Keratinocyte (primary cell): ENCODE measurements at regions not wholly inside any gene's neighbourhood (a gene's known extent, or its start where the extent isn't known, plus 50 kb on each side); places are given as distances from the start of the nearest gene placed in this dataset.
A peak's percentile ranks its signal among the peaks of the same experiment; 100 is the strongest.

Experiments used
- DNase-seq: peaks from one replicate; pipeline ENCODE4 v3.0.0-alpha.2; 2011; ENCODE audit warnings: low read depth, missing footprints, low spot score
- FAIRE-seq: peaks from 2 replicates; lab custom pipeline; 2011; peaks lifted over from hg19 to GRCh38; lab: Jason Lieb, UNC
- H2AFZ ChIP-seq: 2 replicates; pipeline ENCODE4 v1.6.0; 2012; ENCODE audit warnings: low read length, control low read depth, inconsistent platforms; ENCODE audit not compliant: control insufficient read depth
- H3K27ac ChIP-seq: 2 replicates; pipeline ENCODE4 v1.5.1; 2011; ENCODE audit warnings: low read length; ENCODE audit not compliant: control insufficient read depth, insufficient read depth
- H3K27me3 ChIP-seq: 3 replicates; pipeline ENCODE4 v1.6.0; 2011; ENCODE audit warnings: low read length; ENCODE audit not compliant: control insufficient read depth, insufficient read depth; ENCODE audit errors: extremely low read depth
- H3K36me3 ChIP-seq, 2 experiments: 2 replicates in 1 of 2; 3 replicates in 1 of 2; pipeline ENCODE4 v1.5.1; 2011; ENCODE audit warnings: low read length in 2 of 2, mild to moderate bottlenecking in 1 of 2; ENCODE audit not compliant: control insufficient read depth in 2 of 2, insufficient read depth in 2 of 2; ENCODE audit errors: extremely low read depth in 1 of 2
- H3K4me1 ChIP-seq: 3 replicates; pipeline ENCODE4 v1.5.1; 2011; ENCODE audit warnings: low read length; ENCODE audit not compliant: control insufficient read depth, insufficient read depth; ENCODE audit errors: extremely low read depth
- H3K4me2 ChIP-seq: 3 replicates; pipeline ENCODE4 v1.6.0; 2011; ENCODE audit warnings: low read depth, low read length; ENCODE audit not compliant: control insufficient read depth, insufficient read depth; ENCODE audit errors: extremely low read depth
- H3K4me3 ChIP-seq, 3 experiments: fragments of 200-600 bp in 1 of 3; sonication (generic) in 1 of 3; 2 replicates in 2 of 3; 3 replicates in 1 of 3; pipeline ENCODE4 v1.5.1; 2011 to 2016; ENCODE audit warnings: low read length in 3 of 3, mild to moderate bottlenecking in 3 of 3, control low read depth in 2 of 3, inconsistent platforms in 1 of 3, low read depth in 1 of 3, mixed read lengths in 1 of 3, mixed run types in 1 of 3, moderate library complexity in 1 of 3; ENCODE audit not compliant: control insufficient read depth in 2 of 3, insufficient read depth in 2 of 3; ENCODE audit errors: extremely low read depth in 1 of 3
- H3K79me2 ChIP-seq: 2 replicates; pipeline ENCODE4 v1.6.0; 2012; ENCODE audit warnings: low read length; ENCODE audit not compliant: control insufficient read depth, insufficient read depth
- H3K9ac ChIP-seq: 3 replicates; pipeline ENCODE4 v1.6.0; 2011; ENCODE audit warnings: low read length; ENCODE audit not compliant: control insufficient read depth, insufficient read depth; ENCODE audit errors: extremely low read depth
- H3K9me1 ChIP-seq: 3 replicates; pipeline ENCODE4 v1.6.0; 2011; ENCODE audit warnings: low read length; ENCODE audit not compliant: control insufficient read depth, insufficient read depth; ENCODE audit errors: extremely low read depth
- H3K9me3 ChIP-seq: 2 replicates; pipeline ENCODE4 v1.5.1; 2012; ENCODE audit warnings: low read depth, low read length; ENCODE audit not compliant: control insufficient read depth
- H4K20me1 ChIP-seq: 3 replicates; pipeline ENCODE4 v1.6.0; 2011; ENCODE audit warnings: low read length; ENCODE audit not compliant: control insufficient read depth, insufficient read depth; ENCODE audit errors: extremely low read depth
- EZH2 ChIP-seq: IDR thresholded peaks from one replicate; pipeline ENCODE4 v1.6.1; 2012; ENCODE audit warnings: inconsistent platforms, mild to moderate bottlenecking, low read length, moderate library complexity
- dilution Hi-C: fragments of 300-500 bp; cut with MboI; formaldehyde crosslinking; loops from one replicate; pipeline ENCODE4 v1.7.0; 2020; ENCODE audit warnings: low sequenced_read_pairs; ENCODE audit not compliant: extremely low pct_ligation_motif_present
- TF ChIP-seq, protein P1 (sequence below), 3 experiments: IDR thresholded peaks in 1 of 3; conservative IDR thresholded peaks in 1 of 3; optimal IDR thresholded peaks in 1 of 3; 2 replicates in 2 of 3; 3 replicates in 1 of 3; pipeline versions ENCODE3 to v1.5.1; 2011; ENCODE audit warnings: low read length in 3 of 3, mild to moderate bottlenecking in 3 of 3, moderate library complexity in 2 of 3, control low read depth in 1 of 3, inconsistent platforms in 1 of 3; ENCODE audit not compliant: insufficient read depth in 2 of 3; ENCODE audit errors: extremely low read depth in 1 of 3

- H3K9me1 ChIP-seq: no peaks in the 10 kb centered on the region
- TF ChIP-seq EZH2: peak; percentile 66
- TF ChIP-seq, protein P1, sequence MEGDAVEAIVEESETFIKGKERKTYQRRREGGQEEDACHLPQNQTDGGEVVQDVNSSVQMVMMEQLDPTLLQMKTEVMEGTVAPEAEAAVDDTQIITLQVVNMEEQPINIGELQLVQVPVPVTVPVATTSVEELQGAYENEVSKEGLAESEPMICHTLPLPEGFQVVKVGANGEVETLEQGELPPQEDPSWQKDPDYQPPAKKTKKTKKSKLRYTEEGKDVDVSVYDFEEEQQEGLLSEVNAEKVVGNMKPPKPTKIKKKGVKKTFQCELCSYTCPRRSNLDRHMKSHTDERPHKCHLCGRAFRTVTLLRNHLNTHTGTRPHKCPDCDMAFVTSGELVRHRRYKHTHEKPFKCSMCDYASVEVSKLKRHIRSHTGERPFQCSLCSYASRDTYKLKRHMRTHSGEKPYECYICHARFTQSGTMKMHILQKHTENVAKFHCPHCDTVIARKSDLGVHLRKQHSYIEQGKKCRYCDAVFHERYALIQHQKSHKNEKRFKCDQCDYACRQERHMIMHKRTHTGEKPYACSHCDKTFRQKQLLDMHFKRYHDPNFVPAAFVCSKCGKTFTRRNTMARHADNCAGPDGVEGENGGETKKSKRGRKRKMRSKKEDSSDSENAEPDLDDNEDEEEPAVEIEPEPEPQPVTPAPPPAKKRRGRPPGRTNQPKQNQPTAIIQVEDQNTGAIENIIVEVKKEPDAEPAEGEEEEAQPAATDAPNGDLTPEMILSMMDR (optimal IDR thresholded peaks at IDR 0.05 in 1 of 3, IDR thresholded peaks at IDR 0.05 in 1 of 3, conservative IDR thresholded peaks at IDR 0.05 in 1 of 3; ENCODE audit: extremely low read depth in 1 of 3, insufficient read depth in 2 of 3, low read length in 3 of 3): no peak
- H3K4me3 ChIP-seq: no peak overlapping the region
- H3K27ac ChIP-seq: no peak overlapping the region
- no peaks in the 10 kb centered on the region for H3K4me1 ChIP-seq
- H3K9ac ChIP-seq: no peak overlapping the region
- no peaks in the 10 kb centered on the region for H3K79me2 ChIP-seq
- H4K20me1 ChIP-seq: no peaks in the 10 kb centered on the region
- H3K9me3 ChIP-seq: no peaks in the 10 kb centered on the region
- no peak for DNase-seq
- dilution Hi-C loops: no loop called here
- H3K4me2 ChIP-seq: no peak overlapping the region
- no peaks in the 10 kb centered on the region for H3K36me3 ChIP-seq
- peaks cover 55% of the 10 kb centered on the region for H3K27me3 ChIP-seq
- no peak overlapping the region for H2AFZ ChIP-seq
- no peak for FAIRE-seq
Measured at GRCh38 chr4:1556541-1557220, 127.4 kb downstream of the FAM53A start.

DNA sequence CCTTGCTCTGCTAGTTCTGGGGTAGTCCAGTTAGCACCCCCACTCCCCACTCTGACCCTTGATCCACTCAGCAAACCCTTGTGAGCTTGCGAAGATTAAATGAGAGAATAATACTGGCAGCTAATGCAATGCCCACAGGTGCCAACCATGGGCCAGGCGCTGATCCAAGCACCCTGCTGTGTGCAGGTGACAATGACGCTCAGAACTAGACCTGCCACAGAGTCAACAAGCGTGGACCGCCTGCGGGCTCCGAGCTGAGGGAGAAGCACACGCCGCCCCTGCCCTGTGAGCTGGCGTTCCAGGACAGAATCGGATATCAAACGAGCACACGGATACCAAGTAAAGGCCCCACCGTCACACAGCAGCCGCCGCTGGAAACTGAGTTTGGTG, 129.2 kb downstream of the FAM53A start:
- Histone ChIP-seq H3K4me1 (no peaks in the 10 kb centered on the region), H3K4me3 (no peak overlapping the region), H3K79me2 (no peaks in the 10 kb centered on the region), H4K20me1 (no peaks in the 10 kb centered on the region), H3K27ac (no peak overlapping the region), H3K36me3 (no peaks in the 10 kb centered on the region), H2AFZ (no peak overlapping the region), H3K9ac (no peak overlapping the region), H3K4me2 (no peak overlapping the region), H3K9me3 (no peaks in the 10 kb centered on the region), H3K27me3 (peaks cover 55% of the 10 kb centered on the region), H3K9me1 (no peaks in the 10 kb centered on the region)
- dilution Hi-C loops: no loop called here
- DNase-seq (no peak), FAIRE-seq (no peak)
- TF ChIP-seq, protein P1 (optimal IDR thresholded peaks at IDR 0.05 in 1 of 3, IDR thresholded peaks at IDR 0.05 in 1 of 3, conservative IDR thresholded peaks at IDR 0.05 in 1 of 3; ENCODE audit: extremely low read depth in 1 of 3, insufficient read depth in 2 of 3, low read length in 3 of 3): no peak
- peak; percentile 17 for TF ChIP-seq EZH2
